NCI-H226 (cell line): ENCODE measurements at regions not wholly inside any gene's neighbourhood (a gene's known extent, or its start where the extent isn't known, plus 50 kb on each side); places are given as distances from the start of the nearest gene placed in this dataset.
"Not testable (repeated sequence)": the region's sequence is repeated elsewhere in the genome, so short reads cannot be mapped to it uniquely, and the experiment has no call there.

Experiments
- DNase-seq: peaks from one replicate; pipeline ENCODE4 v3.0.0-alpha.2; 2015

GRCh38 chr4:12028258-12028657 is 599.6 kb upstream of the HS3ST1 start:
- no peak for DNase-seq

- DNase-seq, result no peak
These were observed 593.7 kb upstream of the HS3ST1 start for GRCh38 chr4:12022409-12022808.

GRCh38 chr4:12016729-12017128 is 588.0 kb upstream of the HS3ST1 start:
- DNase-seq, result no peak

- no peak for DNase-seq
These were observed 576.8 kb upstream of the HS3ST1 start for GRCh38 chr4:12005471-12005870.

GRCh38 chr4:11996581-11996980 is 567.9 kb upstream of the HS3ST1 start:
- DNase-seq, result not testable (repeated sequence)

GRCh38 chr4:11976726-11977263 is 548.1 kb upstream of the HS3ST1 start:
- DNase-seq, result no peak

- DNase-seq, result no peak
These were observed 544.6 kb upstream of the HS3ST1 start for GRCh38 chr4:11973270-11973669.

- no peak for DNase-seq
These were observed 542.1 kb upstream of the HS3ST1 start for GRCh38 chr4:11970754-11971153.

- no peak for DNase-seq
These were observed 538.1 kb upstream of the HS3ST1 start for GRCh38 chr4:11966782-11967181.

- DNase-seq, result no peak
These were observed 525.4 kb upstream of the HS3ST1 start for GRCh38 chr4:11954093-11954492.

GRCh38 chr4:11949355-11949754 is 520.7 kb upstream of the HS3ST1 start:
- DNase-seq, result no peak

- not testable (repeated sequence) for DNase-seq
These were observed 518.9 kb upstream of the HS3ST1 start for GRCh38 chr4:11947629-11948028.

- no peak for DNase-seq
These were observed 509.2 kb upstream of the HS3ST1 start for GRCh38 chr4:11937941-11938340.

GRCh38 chr4:11931266-11931820 is 502.6 kb upstream of the HS3ST1 start:
- DNase-seq, result no peak

GRCh38 chr4:11929080-11929479 is 500.4 kb upstream of the HS3ST1 start:
- DNase-seq, result no peak

GRCh38 chr4:11919316-11919715 is 490.6 kb upstream of the HS3ST1 start:
- DNase-seq, result no peak

- no peak for DNase-seq
These were observed 485.7 kb upstream of the HS3ST1 start for GRCh38 chr4:11914406-11914805.

GRCh38 chr4:11912886-11913285 is 484.2 kb upstream of the HS3ST1 start:
- no peak for DNase-seq

GRCh38 chr4:11910812-11911211 is 482.1 kb upstream of the HS3ST1 start:
- no peak for DNase-seq

- DNase-seq, result no peak
These were observed 480.0 kb upstream of the HS3ST1 start for GRCh38 chr4:11908712-11909111.

- no peak for DNase-seq
These were observed 479.5 kb upstream of the HS3ST1 start for GRCh38 chr4:11908205-11908604.

GRCh38 chr4:11904846-11905739 is 476.4 kb upstream of the HS3ST1 start:
- DNase-seq, result no peak

GRCh38 chr4:11904117-11904535 is 475.4 kb upstream of the HS3ST1 start:
- DNase-seq, result no peak

- no peak for DNase-seq
These were observed 472.4 kb upstream of the HS3ST1 start for GRCh38 chr4:11901089-11901488.
